ENCODE measurements at regions not wholly inside any gene's neighbourhood (a gene's known extent, or its start where the extent isn't known, plus 50 kb on each side); places are given as distances from the start of the nearest gene placed in this dataset.
A peak's percentile ranks its signal among the peaks of the same experiment; 100 is the strongest.

- DNase-seq, result no peak
- intact Hi-C loops (cut with DNase I), result no loop called here
- H3K36me3 ChIP-seq, result no peaks in the 10 kb centered on the region
- TF ChIP-seq CTCF (IDR thresholded peaks at IDR 0.05) (no peak), POLR2A (IDR thresholded peaks at IDR 0.05) (no peak)
- H3K27ac ChIP-seq, result no peak overlapping the region
- peaks cover 0 to 6% (median 0%) of the 10 kb centered on the region in 4 donors for H3K4me1 ChIP-seq
- no peak for ATAC-seq
- 53% methylated on average over 3 of the region's 3 CpGs for WGBS (ENCODE audit: insufficient coverage, low coverage, low lambda C conversion rate, missing lambda C conversion rate)
- H3K4me3 ChIP-seq, result no peak overlapping the region
- H3K27me3 ChIP-seq, result no peaks in the 10 kb centered on the region
- no peaks in the 10 kb centered on the region for H3K9me3 ChIP-seq
These were observed 50.0 kb upstream of the ALDH1B1 start for GRCh38 chr9:38342532-38342931.

- Histone ChIP-seq H3K4me3 (no peak overlapping the region), H3K9me3 (no peaks in the 10 kb centered on the region), H3K36me3 (no peaks in the 10 kb centered on the region), H3K4me1 (peaks cover 0 to 6% (median 0%) of the 10 kb centered on the region in 4 donors), H3K27ac (no peak overlapping the region), H3K27me3 (no peaks in the 10 kb centered on the region)
- TF ChIP-seq POLR2A (IDR thresholded peaks at IDR 0.05), result no peak
- no peak for TF ChIP-seq CTCF (IDR thresholded peaks at IDR 0.05)
- ATAC-seq, result no peak
- DNase-seq, result no peak
- WGBS (ENCODE audit: insufficient coverage, low coverage, low lambda C conversion rate, missing lambda C conversion rate), result 86% methylated on average over 2 of the region's 4 CpGs
- intact Hi-C loops (cut with DNase I), result no loop called here
These were observed 50.4 kb upstream of the ALDH1B1 start for GRCh38 chr9:38342096-38342495.

- H3K36me3 ChIP-seq, result no peaks in the 10 kb centered on the region
- H3K27ac ChIP-seq, result no peak overlapping the region
- ATAC-seq (no peak), DNase-seq (no peak)
- intact Hi-C loops (cut with DNase I), result no loop called here
- H3K27me3 ChIP-seq, result no peaks in the 10 kb centered on the region
- H3K4me1 ChIP-seq, result peaks cover 0 to 6% (median 0%) of the 10 kb centered on the region in 4 donors
- H3K4me3 ChIP-seq, result no peak overlapping the region
- no peaks in the 10 kb centered on the region for H3K9me3 ChIP-seq
- WGBS (ENCODE audit: insufficient coverage, low coverage, low lambda C conversion rate, missing lambda C conversion rate), result 74% methylated on average over 2 of the region's 2 CpGs
- no peak for TF ChIP-seq POLR2A (IDR thresholded peaks at IDR 0.05)
- TF ChIP-seq CTCF (IDR thresholded peaks at IDR 0.05), result no peak
These were observed 53.0 kb upstream of the ALDH1B1 start for GRCh38 chr9:38339496-38339895.

GRCh38 chr9:38339087-38339486, 53.4 kb upstream of the ALDH1B1 start:
- no peak for DNase-seq
- H3K27me3 ChIP-seq, result no peaks in the 10 kb centered on the region
- ATAC-seq, result peak in 2 of 4 donors; percentile 19 to 74
- peaks cover 0 to 6% (median 0%) of the 10 kb centered on the region in 4 donors for H3K4me1 ChIP-seq
- no peak overlapping the region for H3K27ac ChIP-seq
- WGBS (ENCODE audit: insufficient coverage, low coverage, low lambda C conversion rate, missing lambda C conversion rate), result 36% methylated on average over 1 of the region's 3 CpGs
- TF ChIP-seq CTCF (IDR thresholded peaks at IDR 0.05), result no peak
- TF ChIP-seq POLR2A (IDR thresholded peaks at IDR 0.05), result no peak
- H3K4me3 ChIP-seq, result no peak overlapping the region
- no peaks in the 10 kb centered on the region for H3K9me3 ChIP-seq
- no peaks in the 10 kb centered on the region for H3K36me3 ChIP-seq
- intact Hi-C loops (cut with DNase I), result no loop called here

All from right lobe of liver (tissue), 6 donors.